Brain pericyte (primary cell): ENCODE measurements at regions not wholly inside any gene's neighbourhood (a gene's known extent, or its start where the extent isn't known, plus 50 kb on each side); places are given as distances from the start of the nearest gene placed in this dataset.
"Not testable (repeated sequence)": the region's sequence is repeated elsewhere in the genome, so short reads cannot be mapped to it uniquely, and the experiment has no call there.

ENCODE experiments used
- DNase-seq: peaks from one replicate; pipeline ENCODE4 v3.0.0-alpha.2; 2012; ENCODE audit warnings: low read depth, low spot score

- no peak for DNase-seq
Measured at GRCh38 chr2:194116861-194117260, 1540.2 kb upstream of the SLC39A10 start.

- DNase-seq: no peak
Measured at GRCh38 chr2:194105358-194105757, 1551.7 kb upstream of the SLC39A10 start.

GRCh38 chr2:194104687-194105086 lies 1552.3 kb upstream of the SLC39A10 start:
- DNase-seq: no peak

GRCh38 chr2:194103941-194104659 lies 1552.9 kb upstream of the SLC39A10 start:
- DNase-seq: no peak

GRCh38 chr2:194102546-194102945 lies 1554.5 kb upstream of the SLC39A10 start:
- no peak for DNase-seq

- DNase-seq: no peak
Measured at GRCh38 chr2:194100201-194100600, 1556.8 kb upstream of the SLC39A10 start.

- DNase-seq: no peak
Measured at GRCh38 chr2:194096402-194096801, 1560.6 kb upstream of the SLC39A10 start.

- DNase-seq: no peak
Measured at GRCh38 chr2:194095359-194095758, 1561.7 kb upstream of the SLC39A10 start.

GRCh38 chr2:194090251-194090905 lies 1566.6 kb upstream of the SLC39A10 start:
- no peak for DNase-seq

- no peak for DNase-seq
Measured at GRCh38 chr2:194087089-194087958, 1569.7 kb upstream of the SLC39A10 start.

- no peak for DNase-seq
Measured at GRCh38 chr2:194086129-194086528, 1570.9 kb upstream of the SLC39A10 start.

GRCh38 chr2:194079989-194080388 lies 1577.0 kb upstream of the SLC39A10 start:
- no peak for DNase-seq

- DNase-seq: no peak
Measured at GRCh38 chr2:194077366-194077765, 1579.7 kb upstream of the SLC39A10 start.

- no peak for DNase-seq
Measured at GRCh38 chr2:194062401-194062800, 1594.6 kb upstream of the SLC39A10 start.

- no peak for DNase-seq
Measured at GRCh38 chr2:194060269-194060668, 1596.8 kb upstream of the SLC39A10 start.

- no peak for DNase-seq
Measured at GRCh38 chr2:194054313-194054712, 1602.7 kb upstream of the SLC39A10 start.

GRCh38 chr2:194044321-194044720 lies 1612.7 kb upstream of the SLC39A10 start:
- no peak for DNase-seq

GRCh38 chr2:194021130-194021529 lies 1635.9 kb upstream of the SLC39A10 start:
- DNase-seq: not testable (repeated sequence)

- DNase-seq: no peak
Measured at GRCh38 chr2:194020155-194020554, 1636.9 kb upstream of the SLC39A10 start.

GRCh38 chr2:194015751-194016150 lies 1641.3 kb upstream of the SLC39A10 start:
- DNase-seq: no peak

- no peak for DNase-seq
Measured at GRCh38 chr2:194014639-194015038, 1642.4 kb upstream of the SLC39A10 start.

GRCh38 chr2:194004590-194005206 lies 1652.3 kb upstream of the SLC39A10 start:
- no peak for DNase-seq
